Thoracic aorta (tissue), 2 donors: ENCODE measurements at regions not wholly inside any gene's neighbourhood (a gene's known extent, or its start where the extent isn't known, plus 50 kb on each side); places are given as distances from the start of the nearest gene placed in this dataset.

ENCODE experiments used
- ATAC-seq: fragments of 150-250 bp; one replicate; pipeline ENCODE4 v1.8.0; 2017; ENCODE audit warnings: low read depth; ENCODE audit not compliant: insufficient number of reproducible peaks, low FRiP score
- DNase-seq: peaks from one replicate; pipeline ENCODE4 v3.0.0-alpha.2; 2020; ENCODE audit warnings: low spot score
- H3K27ac ChIP-seq, 2 donors: fragments of 200-600 bp; sonication (generic); 1 replicate in 1 of 2; 2 replicates in 1 of 2; pipeline ENCODE4 v1.5.1; 2016; ENCODE audit warnings: mild to moderate bottlenecking in 2 of 2, moderate library complexity in 2 of 2
- H3K27me3 ChIP-seq: fragments of 200-600 bp; sonication (generic); replicated peaks from 2 replicates; pipeline ENCODE4 v1.6.0; 2016; ENCODE audit warnings: mild to moderate bottlenecking; ENCODE audit not compliant: insufficient read depth
- H3K36me3 ChIP-seq: fragments of 200-600 bp; sonication (generic); one replicate; pipeline ENCODE4 v1.5.1; 2016
- H3K4me1 ChIP-seq, 2 donors: fragments of 200-600 bp; sonication (generic); 1 replicate in 1 of 2; 2 replicates in 1 of 2; pipeline versions ENCODE4 v1.5.1 to v1.6.0; 2016; ENCODE audit warnings: low read depth in 2 of 2, mild to moderate bottlenecking in 1 of 2; ENCODE audit not compliant: control insufficient read depth in 1 of 2
- H3K4me3 ChIP-seq: fragments of 200-600 bp; sonication (generic); 2 replicates; pipeline ENCODE4 v1.5.1; 2016; ENCODE audit warnings: mild to moderate bottlenecking
- H3K9me3 ChIP-seq: fragments of 200-600 bp; sonication (generic); 2 replicates; pipeline ENCODE4 v1.5.1; 2016
- CTCF ChIP-seq: fragments of 200-600 bp; sonication (generic); IDR thresholded peaks from one replicate; pipeline ENCODE4 v1.5.1; 2019; ENCODE audit warnings: antibody characterized with exemption

- Histone ChIP-seq H3K9me3 (no peaks in the 10 kb centered on the region), H3K36me3 (no peaks in the 10 kb centered on the region), H3K4me3 (no peak overlapping the region), H3K27me3 (no peaks in the 10 kb centered on the region), H3K4me1 (no peaks in the 10 kb centered on the region), H3K27ac (no peak overlapping the region)
- TF ChIP-seq CTCF = no peak
- ATAC-seq (no peak), DNase-seq (no peak)
These were observed 451.5 kb downstream of the FBXO15 start for GRCh38 chr18:73696171-73696570.

GRCh38 chr18:73693091-73693490, 454.5 kb downstream of the FBXO15 start:
- DNase-seq = no peak
- Histone ChIP-seq H3K4me1 (no peaks in the 10 kb centered on the region), H3K27me3 (no peaks in the 10 kb centered on the region), H3K4me3 (no peak overlapping the region), H3K9me3 (no peaks in the 10 kb centered on the region), H3K36me3 (no peaks in the 10 kb centered on the region), H3K27ac (no peak overlapping the region)
- no peak for TF ChIP-seq CTCF
- ATAC-seq = no peak

- H3K4me1 ChIP-seq = no peaks in the 10 kb centered on the region
- no peak for DNase-seq
- no peaks in the 10 kb centered on the region for H3K9me3 ChIP-seq
- no peaks in the 10 kb centered on the region for H3K27me3 ChIP-seq
- TF ChIP-seq CTCF = no peak
- no peak overlapping the region for H3K27ac ChIP-seq
- ATAC-seq = no peak
- no peak overlapping the region for H3K4me3 ChIP-seq
- no peaks in the 10 kb centered on the region for H3K36me3 ChIP-seq
These were observed 456.0 kb downstream of the FBXO15 start for GRCh38 chr18:73691624-73692023.

- DNase-seq = no peak
- no peak for ATAC-seq
- Histone ChIP-seq H3K4me3 (no peak overlapping the region), H3K27ac (no peak overlapping the region), H3K36me3 (no peaks in the 10 kb centered on the region), H3K27me3 (no peaks in the 10 kb centered on the region), H3K9me3 (no peaks in the 10 kb centered on the region), H3K4me1 (no peaks in the 10 kb centered on the region)
- TF ChIP-seq CTCF = no peak
These were observed 456.5 kb downstream of the FBXO15 start for GRCh38 chr18:73691118-73691517.

- Histone ChIP-seq H3K4me1 (no peaks in the 10 kb centered on the region), H3K9me3 (no peaks in the 10 kb centered on the region), H3K27me3 (no peaks in the 10 kb centered on the region), H3K27ac (no peak overlapping the region), H3K36me3 (no peaks in the 10 kb centered on the region), H3K4me3 (no peak overlapping the region)
- ATAC-seq = no peak
- no peak for TF ChIP-seq CTCF
- DNase-seq = no peak
These were observed 457.4 kb downstream of the FBXO15 start for GRCh38 chr18:73690222-73690621.
